ENCODE measurements at regions not wholly inside any gene's neighbourhood (a gene's known extent, or its start where the extent isn't known, plus 50 kb on each side); places are given as distances from the start of the nearest gene placed in this dataset.

GRCh38 chr5:30574761-30575160 is 618.7 kb upstream of the CDH6 start:
- no peaks in the 10 kb centered on the region for H3K27me3 ChIP-seq (ENCODE audit: insufficient read depth, low read length)
- no peaks in the 10 kb centered on the region for H3K27me3 Mint-ChIP-seq (ENCODE audit: low read depth)
- DNase-seq = no peak

More at GRCh38 chr5:30574761-30575160, 618.7 kb upstream of the CDH6 start:
- Mint-ChIP-seq H3K36me3 (ENCODE audit: insufficient read depth in 1 of 3, low read depth in 3 of 3) (peaks cover 0 to 5% (median 0%) of the 10 kb centered on the region in 3 experiments; a peak in 4 of 7 replicates), H3K4me3 (no peak overlapping the region), H3K27ac (no peak overlapping the region), H3K4me1 (no peaks in the 10 kb centered on the region), H3K9me3 (peaks cover 6 to 10% of the 10 kb centered on the region in 2 experiments; a peak in 4 of 5 replicates)
- Histone ChIP-seq H4K20me1 (ENCODE audit: control insufficient read depth, insufficient read depth, insufficient read length) (no peaks in the 10 kb centered on the region), H3K9ac (ENCODE audit: extremely low read depth, insufficient read length, low read length) (no peak overlapping the region), H3K79me1 (ENCODE audit: insufficient read depth, low read depth, low read length, poor library complexity, severe bottlenecking) (no peaks in the 10 kb centered on the region), H3T11ph (ENCODE audit: low read length) (no peak overlapping the region), H3K4me1 (ENCODE audit: insufficient read depth, low read length) (no peaks in the 10 kb centered on the region), H3K23ac (ENCODE audit: insufficient read length, low read depth, low read length) (no peak overlapping the region), H2AK5ac (ENCODE audit: insufficient read length, low read length) (no peak overlapping the region), H4K5ac (ENCODE audit: insufficient read length, low read depth, low read length) (no peak overlapping the region), H4K8ac (replicated peaks; ENCODE audit: insufficient read length, low read depth, low read length) (no peak overlapping the region), H2BK5ac (ENCODE audit: insufficient read length, low read length) (no peak overlapping the region), H3K23me2 (ENCODE audit: insufficient read length, low read depth, low read length, poor library complexity, severe bottlenecking) (no peaks in the 10 kb centered on the region), H3K27ac (ENCODE audit: insufficient read length, low read depth, low read length) (no peak overlapping the region), H2BK20ac (ENCODE audit: low read depth, low read length, poor library complexity, severe bottlenecking) (no peak overlapping the region), H4K91ac (ENCODE audit: insufficient read length, low read depth, low read length) (no peak overlapping the region), H2BK15ac (ENCODE audit: low read depth, low read length) (no peak overlapping the region), H2BK12ac (ENCODE audit: insufficient read length, low read depth, low read length) (no peak overlapping the region), H2AFZ (ENCODE audit: low read length) (no peak overlapping the region), H3K79me2 (ENCODE audit: insufficient read depth, low read length) (no peaks in the 10 kb centered on the region), H2BK120ac (ENCODE audit: low read depth, low read length, poor library complexity, severe bottlenecking) (no peak overlapping the region), H3K9me3 (ENCODE audit: control insufficient read depth, low read depth, low read length) (no peaks in the 10 kb centered on the region), H3K4me2 (ENCODE audit: insufficient read depth, insufficient read length, low read length) (no peak overlapping the region), H3K56ac (ENCODE audit: insufficient read length, low read depth, low read length) (no peak overlapping the region), H3K18ac (ENCODE audit: insufficient read length, low read depth, low read length) (no peak overlapping the region), H3K14ac (ENCODE audit: insufficient read depth, low read length) (no peak overlapping the region), H3K4ac (ENCODE audit: low read depth, low read length) (no peak overlapping the region)
- WGBS (ENCODE audit: extremely low coverage, insufficient read length, low lambda C conversion rate) = no CpG with 5 or more reads among the region's 1 CpG
- TF ChIP-seq CTCF (conservative IDR thresholded peaks at IDR 0.05) = no peak

Measured in H9 (cell line).